Stimulated activated CD8-positive, alpha-beta memory T cell treated with anti-CD3 and anti-CD28 coated beads, Interleukin-7, amount 100 ng/mL, for 1 hour (primary cell): ENCODE measurements at regions not wholly inside any gene's neighbourhood (a gene's known extent, or its start where the extent isn't known, plus 50 kb on each side); places are given as distances from the start of the nearest gene placed in this dataset.
"Not testable (repeated sequence)": the region's sequence is repeated elsewhere in the genome, so short reads cannot be mapped to it uniquely, and the experiment has no call there.

ENCODE experiments used
- DNase-seq, 2 donors: peaks; one replicate each; pipeline ENCODE4 v3.0.0-alpha.2; 2020; ENCODE audit warnings: low read depth in 2 of 2

DNA sequence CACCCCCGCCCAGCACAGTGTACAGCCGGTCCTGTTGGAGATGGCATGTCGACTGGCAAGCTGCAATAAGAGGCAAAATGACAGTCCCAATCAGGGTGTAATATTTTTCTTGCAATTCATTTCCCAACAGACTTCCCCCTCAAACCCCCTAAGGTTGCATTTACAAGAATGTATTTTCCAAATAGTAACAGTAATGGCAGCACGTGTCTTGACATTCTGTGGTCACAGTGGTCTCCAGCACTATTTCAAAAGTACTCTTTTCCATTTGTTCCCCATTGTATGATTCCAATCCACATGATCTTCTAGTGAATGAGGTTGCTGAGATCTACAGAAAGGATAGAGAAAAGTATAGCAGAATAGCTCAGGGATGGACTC, 97.8 kb upstream of the CARMIL1 start:
- no peak for DNase-seq

DNA sequence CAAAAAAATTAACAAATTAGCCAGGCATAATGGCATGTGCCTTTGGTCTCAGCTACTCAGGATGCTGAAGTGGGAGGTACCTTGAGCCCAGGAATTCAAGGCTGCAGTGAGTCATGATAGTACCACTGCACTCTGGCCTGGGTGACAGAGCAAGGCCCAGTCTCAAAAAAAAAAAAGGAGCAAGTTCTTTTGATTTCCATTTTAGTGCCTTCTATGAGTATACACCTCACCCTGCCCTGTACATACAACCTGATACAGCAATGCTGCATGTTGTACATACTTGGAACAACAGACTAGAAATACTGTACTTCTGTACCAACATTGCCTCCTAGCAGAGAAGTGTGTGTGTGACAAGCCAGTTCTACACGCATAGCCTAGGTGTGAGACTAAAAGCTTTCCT, 97.3 kb upstream of the CARMIL1 start:
- no peak for DNase-seq

DNA sequence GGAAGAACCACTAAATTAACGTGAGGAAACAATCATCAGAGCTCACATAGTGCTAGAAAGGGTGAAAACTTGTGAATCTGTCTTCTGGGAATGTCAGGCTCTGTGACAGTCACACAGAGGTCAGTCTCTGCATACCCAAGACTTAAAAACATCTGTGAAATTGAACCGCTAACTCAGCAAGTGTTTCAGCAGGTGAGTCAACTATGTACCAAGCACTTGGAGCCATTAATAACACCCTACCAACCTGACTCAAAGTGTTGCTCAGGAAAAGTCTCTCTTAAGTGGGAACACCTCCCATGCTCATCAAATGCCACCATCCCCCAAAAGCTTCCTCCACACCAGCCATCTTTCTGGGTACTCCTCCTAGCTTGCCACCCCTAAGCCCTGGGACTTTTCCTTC, 92.3 kb upstream of the CARMIL1 start:
- no peak for DNase-seq

DNA sequence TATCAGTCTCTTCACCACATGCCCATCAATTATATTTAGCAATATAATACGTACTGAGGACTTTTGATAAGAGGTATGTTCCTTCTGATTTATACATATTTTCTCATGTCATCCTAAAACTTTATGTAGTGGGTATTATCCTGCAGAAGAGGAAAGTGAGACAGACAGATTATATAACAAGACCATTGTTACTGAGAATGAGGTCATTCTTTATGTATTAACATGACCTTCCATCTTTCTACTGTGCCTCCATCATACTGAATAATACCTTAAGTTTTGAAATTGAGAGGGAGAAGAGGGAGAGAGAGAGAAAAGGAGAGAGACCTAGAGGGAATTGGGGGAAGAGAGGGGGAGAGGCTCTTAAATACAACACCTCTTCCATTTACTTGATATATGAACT, 90.9 kb upstream of the CARMIL1 start:
- DNase-seq = no peak

DNA sequence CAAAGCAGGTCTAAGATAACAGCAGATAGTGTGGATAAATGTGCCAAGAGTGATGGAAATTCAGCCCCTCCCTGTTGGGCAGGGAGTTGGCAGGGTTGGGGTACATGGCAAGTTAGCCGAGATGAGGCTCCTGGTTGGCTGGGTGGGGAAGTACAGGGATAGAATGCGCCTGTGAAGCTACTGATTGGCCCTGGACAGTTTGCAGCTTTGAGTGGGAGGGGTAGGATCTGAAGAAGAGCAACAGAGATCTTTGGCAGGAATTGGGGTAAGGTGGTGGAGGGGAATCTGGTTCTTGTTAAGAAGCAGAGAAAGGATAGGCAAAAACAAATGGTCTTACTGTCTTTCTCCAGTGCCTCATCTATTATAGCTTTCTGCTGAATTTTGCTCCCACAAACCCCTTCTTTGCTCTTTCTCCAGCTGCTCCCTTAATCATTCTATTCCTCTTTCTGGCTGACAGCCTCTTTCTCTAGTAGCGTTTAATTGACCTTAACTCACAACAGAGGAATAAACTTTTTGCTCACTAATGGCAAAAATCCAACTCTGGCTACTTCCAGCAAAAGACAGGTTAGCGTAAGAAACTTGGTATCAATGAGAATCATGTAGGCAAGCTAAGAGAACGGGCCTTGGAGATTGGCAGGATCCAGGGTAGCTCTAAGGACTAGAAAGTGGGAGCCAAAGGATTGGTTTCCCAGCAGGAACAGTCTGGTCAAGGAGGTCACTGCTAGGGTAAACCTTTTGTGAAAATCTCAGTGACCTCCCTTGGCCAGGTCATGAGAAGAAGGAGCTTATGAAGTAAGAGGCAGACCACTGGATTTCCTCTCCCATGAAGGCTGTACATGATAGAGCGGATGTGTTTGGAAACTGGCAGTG, 86.3 kb upstream of the CARMIL1 start:
- no peak for DNase-seq

DNA sequence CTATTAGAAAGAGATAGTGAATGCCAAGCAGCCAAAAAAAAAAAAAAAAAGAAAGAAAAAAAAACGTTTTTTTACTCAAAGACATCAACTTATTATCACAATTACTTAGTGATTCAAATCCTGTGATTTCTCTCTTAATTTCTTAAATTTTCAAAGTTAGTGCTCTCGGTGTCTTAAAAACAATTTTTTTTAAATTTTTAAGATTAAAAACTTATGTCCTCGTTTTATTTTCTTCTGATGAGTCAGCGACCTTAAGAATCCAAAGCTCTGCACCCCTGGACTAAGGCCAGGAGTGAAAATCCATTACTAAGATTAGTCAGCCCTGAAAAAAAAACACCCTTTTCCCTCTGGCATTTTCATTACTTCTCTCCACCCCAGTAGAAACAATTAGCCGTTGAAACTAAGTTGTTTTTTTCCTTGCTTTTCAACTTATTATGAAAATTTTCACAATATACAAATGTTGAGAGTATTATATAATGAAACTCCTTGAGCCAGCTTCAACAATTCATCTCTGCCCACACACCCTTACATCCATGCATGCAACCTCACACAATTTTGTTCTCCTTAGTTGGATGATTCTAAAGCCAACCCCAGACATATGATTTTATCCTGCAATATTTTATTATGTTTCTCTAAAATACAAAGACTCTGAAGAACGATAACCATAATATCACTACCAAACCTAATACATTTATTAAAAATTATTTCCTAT, 85.6 kb upstream of the CARMIL1 start:
- DNase-seq = no peak

DNA sequence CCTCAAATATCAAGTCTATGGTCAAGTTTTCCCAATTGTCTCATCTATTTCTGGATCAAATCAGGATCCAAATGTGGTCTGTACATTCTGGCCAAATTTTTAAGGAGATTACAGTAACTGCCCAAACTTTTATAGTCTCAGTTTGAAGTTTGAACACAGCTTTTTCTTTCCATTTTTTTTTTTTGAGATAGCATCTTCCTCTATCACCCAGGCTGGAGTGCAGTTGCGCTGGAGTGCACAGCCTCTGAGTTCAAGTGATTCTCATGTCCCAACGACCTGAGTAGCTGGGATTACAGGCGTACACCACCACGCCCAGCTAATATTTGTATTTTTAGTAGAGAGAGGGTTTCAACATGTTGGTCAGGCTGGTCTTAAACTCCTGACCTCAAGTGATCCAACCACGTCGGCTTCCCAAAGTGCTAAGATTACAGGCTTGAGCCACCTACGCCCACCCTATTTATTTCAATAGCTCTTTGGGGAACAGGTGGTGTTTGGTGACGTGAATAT, 84.9 kb upstream of the CARMIL1 start:
- DNase-seq = no peak

DNA sequence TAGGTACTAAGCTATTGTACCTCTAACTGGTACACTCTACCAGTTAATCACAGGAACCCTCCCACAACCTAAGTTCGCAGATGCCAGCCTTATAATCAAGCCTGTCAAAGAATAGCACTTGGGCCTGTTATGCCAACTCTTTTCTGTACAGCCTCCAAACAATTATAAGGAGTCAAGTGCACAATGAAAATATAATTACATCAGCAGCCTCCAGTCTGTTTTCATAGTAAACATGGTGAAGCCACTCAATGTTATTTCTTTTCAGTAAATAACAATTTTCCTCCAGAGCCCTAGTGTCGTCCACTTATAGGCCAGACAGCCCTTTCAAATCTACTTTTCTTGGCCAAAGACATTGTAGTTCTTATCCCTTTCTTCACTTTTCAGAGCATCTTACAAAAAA, 82.7 kb upstream of the CARMIL1 start:
- DNase-seq = no peak

DNA sequence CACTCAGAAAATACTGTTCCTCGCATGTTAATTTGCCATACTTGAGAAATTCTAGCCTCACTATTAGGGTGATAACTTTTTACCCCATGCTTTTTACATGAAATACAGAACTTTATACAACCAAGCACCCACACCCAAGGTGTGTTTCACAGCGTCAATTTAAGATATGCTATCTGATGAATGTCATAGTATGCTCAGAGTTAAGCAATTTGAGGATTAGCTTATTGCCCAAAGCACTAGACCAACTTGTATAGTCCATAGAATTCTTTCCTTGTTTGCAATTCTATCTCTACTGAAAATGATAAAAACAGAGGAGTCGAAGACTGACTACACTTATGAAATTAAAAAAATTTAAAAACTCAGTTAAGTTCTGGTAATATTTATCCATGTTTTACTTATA, 82.1 kb upstream of the CARMIL1 start:
- DNase-seq = no peak

DNA sequence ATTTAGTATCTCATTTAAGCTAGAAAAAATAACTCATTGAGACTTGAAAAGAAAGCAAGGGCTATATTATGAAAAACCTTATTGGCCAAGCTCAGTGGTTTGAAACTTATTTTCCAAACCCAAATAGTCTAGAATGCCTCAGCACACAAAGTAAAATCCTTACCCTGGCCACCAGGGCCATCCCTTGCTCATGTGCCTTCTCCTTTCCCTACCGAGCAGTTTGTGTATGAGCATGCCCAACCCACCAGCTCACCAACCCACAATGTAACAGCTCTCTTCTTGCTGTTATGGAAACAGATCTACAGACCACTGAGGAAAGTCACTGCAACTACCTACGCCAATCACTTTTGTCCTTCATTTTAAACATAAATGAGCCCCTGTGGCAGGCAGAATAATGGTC, 79.6 kb upstream of the CARMIL1 start:
- no peak for DNase-seq

DNA sequence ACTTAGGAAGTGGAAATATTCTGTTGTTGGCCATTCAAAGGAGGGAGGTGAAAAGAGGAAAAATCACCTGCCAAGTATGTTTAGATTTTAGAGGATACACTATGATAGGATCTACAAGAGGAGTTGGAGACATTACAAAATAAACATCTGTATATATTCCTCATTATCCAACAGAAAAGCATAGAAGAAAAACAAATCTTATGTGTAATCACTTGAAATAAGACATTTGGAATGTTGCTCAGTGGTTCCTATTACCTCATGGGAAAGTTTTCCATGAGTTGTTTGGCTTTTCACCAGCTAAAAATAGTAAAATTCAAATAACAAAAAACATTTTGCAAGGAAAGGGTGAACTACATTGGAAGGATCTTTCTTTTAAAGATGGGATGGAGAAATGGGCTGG, 76.7 kb upstream of the CARMIL1 start:
- no peak for DNase-seq

DNA sequence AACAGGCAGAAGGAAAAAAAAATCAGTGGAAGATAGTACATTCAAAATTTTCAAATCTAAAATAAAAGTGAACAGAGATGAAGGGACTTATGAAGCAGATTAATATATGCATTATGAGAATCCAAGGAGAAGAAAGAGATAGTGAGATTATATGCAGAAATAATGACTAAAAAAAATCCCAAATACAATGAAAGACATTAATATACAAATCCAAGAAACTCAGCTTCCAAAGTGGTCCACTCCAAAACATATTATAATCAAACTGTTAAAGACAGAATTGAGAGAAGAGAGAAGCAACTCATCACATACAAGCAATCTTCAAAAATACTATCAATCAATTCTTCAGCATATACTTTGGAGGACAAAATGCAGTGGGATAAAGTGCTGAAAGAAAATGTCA, 73.5 kb upstream of the CARMIL1 start:
- no peak for DNase-seq

DNA sequence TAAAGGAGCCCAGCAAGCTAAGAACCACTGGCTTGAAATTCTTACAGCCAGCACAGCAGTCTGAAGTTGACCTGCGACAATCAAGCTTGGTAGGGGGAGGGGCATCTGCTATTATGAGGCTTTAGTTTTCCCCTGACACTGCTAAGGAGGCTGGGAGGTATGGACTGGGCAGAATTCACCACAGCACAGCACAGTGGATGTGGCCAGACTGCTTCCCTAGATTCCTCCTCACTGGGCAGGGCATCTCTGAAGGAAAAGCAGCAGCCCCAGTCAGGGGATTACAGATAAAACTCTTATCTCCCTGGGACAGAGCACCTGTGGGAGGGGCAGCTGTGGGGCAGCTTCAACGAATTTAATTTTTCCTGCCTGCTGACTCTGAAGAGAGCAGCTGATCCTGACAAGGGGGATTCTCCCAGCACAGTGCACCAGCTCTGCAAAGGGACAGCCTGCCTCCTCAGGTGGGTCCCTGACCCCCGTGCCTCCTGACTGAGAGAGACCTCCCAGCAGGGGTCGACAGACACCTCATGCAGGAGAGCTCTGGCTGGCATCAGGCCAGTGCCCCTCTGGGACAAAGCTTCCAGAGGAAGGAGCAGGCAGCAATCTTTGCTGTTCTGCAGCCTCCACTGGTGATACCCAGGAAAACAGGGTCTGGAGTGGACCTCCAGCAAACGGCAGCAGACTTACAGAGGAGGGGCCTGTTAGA, 71.6 kb upstream of the CARMIL1 start:
- DNase-seq = not testable (repeated sequence)

DNA sequence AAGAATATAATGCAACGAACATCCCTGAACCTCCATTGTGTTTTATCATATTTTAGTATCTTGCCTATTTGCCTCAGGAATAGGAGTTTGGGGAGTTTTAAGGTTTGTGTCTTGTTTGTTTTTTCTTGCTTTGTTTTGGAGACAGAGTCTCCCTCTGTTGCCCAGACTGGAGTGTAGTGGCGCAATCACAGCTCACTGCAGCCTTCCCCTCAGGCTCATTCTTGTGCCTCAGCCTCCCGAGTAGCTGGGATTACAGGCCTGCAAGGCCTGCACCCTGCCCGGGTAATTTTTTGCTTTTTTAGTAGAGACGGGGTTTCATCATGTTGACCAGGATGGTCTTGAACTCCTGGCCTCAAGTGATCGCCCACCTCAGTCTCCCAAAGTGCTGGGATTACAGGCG, 63.3 kb upstream of the CARMIL1 start:
- DNase-seq = no peak

DNA sequence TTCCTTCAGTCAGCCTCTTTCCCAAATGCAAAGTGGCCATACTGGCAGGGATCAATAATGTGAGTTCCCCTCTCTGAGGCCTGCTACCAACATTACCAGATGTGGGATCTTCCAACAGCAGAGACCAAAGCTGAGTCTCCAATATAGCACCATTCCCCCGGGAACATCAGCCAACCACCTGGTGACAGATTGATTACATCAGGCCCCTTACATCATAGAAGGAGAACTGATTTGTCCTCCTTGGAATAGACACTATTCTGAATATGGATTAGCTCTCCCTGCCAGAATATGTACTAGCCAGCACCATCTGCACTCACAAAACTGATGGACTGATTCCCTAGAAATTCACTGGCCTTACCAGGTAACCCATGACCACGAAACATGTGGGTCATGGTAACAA, 61.9 kb upstream of the CARMIL1 start:
- DNase-seq = no peak

DNA sequence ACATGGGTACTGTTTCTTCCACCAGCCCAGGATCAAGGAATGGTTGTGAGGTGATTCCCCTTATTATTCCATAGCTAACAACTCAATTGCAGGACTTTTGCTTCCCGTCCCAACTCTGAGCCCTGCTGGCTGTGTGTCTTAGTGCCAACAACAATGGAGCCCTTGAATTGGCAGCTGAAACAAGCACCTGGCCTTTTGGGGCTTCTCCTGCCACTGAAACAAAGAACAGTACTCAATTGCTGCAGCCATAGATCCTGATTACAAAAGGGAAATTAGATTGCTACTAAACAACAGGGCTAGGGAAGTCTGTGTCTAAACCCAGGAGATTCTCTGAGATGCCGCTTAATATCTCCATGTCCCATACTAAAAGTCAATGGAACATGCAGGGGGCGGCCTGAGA, 61.3 kb upstream of the CARMIL1 start:
- DNase-seq = no peak

DNA sequence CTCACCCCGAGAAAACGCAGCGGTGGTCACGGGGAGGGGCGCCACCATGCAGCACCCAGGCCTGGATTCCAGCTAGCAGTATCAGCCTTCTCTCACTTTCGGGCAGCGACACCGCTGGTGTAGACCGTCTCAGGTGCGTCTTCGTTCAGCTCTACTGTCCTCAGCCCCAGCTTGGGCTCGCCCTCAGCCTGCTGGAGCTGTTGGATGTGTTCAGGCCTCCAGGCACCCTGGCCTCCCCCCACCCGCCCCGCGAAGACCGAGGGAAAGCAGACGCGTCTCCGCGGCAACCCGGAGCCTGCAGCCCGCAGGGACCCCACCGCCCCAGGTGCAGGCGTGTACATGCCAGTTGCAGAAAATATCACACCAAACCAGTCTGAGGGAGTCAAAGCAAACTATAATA, 60.8 kb upstream of the CARMIL1 start:
- no peak for DNase-seq

DNA sequence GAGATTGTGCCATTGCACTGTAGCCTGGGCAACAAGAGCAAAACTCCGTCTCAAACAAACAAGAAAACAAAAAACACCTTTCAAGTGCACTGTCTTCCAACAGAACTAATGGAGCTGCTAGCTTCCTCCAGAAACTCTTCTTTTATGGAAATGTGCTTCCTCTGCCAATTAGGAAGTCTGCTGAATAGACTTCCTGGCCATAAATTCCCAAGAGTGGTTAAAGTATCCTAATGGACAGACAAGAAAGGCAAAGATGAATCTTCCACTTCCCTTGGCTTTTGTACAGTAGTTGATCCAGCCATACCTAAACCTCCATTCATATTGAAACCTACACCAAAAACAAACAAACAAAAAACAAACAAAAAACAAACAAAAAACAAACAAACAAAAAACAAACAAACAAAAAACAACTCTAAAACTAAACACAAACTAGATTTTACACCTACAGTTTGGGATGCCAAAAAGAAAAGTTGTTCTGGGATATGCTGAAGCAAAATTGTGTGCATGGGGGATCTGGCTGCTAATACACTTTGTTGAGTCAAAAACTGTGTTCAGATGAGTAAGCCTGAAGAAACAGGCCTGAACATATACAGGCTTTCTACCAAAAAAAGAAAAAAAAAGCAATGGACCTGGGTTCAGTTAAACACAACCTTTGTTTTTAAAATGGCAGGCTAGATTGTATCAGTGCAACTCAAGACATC, 59.8 kb upstream of the CARMIL1 start:
- DNase-seq = no peak

DNA sequence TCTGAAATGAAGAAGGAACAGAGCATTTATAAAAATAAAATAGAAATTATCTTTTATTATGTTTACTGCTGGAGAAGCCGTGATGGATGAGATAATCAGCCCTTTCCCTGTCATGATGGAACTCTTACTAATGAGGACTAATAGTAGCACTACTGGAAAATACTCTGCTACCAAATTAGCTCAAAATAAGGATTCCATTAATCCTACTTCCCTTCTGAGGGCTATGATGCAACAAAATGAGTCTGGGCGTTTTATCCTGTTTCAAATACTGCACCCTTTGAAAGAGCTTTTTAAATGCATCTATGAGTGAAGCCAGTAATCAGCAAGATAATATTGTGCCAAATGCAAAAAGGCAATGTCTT, 59.3 kb upstream of the CARMIL1 start:
- DNase-seq = no peak

DNA sequence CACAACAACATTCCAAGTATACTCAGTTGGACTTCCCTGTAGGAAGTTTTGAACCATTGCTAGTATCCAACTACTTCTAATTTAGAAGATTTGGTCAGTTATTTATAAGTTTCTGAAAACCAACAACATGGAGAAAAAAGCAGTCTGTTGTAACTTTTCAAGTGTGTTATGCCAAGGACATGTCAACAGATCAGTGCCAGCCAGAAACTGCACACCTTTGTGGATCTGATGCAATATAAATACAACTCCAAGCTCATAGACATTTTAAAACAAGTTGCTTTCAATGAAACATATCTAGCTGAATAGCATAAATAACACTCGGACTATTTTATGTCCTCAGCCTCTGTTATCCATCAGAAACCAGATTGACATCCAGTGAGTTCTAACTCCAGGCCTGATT, 58.3 kb upstream of the CARMIL1 start:
- DNase-seq = no peak

DNA sequence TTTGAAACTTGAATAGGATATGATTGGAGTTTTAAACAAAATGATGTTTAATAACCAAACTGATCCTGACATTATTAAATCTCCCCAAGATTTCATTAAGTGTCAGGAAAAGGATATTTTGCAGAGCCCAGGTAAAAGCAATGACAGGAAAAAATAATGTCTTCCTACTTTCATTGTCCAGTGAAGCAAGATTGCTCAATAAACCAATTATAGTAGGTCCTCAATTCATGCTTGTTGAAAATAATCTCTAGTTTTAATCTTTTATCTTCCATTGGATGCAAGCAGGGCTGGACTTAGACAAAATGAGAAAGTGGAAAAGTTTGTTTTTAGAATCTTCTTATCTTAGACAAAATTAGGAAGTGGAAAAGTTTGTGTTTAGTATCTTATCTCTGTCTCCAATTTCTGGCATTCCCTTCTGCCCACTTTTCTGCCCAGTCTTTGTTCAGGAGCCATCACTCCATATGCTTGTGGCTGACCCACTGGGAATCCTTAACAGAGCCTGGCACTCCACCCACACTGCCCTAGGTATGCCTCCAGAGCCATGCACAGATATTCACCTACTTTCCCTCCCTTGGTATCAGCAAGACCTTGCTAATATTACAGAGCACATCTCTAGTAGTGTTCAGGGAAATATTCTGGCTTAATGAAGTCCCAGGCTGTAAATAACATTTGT, 57.0 kb upstream of the CARMIL1 start:
- DNase-seq = no peak
